ENCODE measurements at regions not wholly inside any gene's neighbourhood (a gene's known extent, or its start where the extent isn't known, plus 50 kb on each side); places are given as distances from the start of the nearest gene placed in this dataset.

DNA sequence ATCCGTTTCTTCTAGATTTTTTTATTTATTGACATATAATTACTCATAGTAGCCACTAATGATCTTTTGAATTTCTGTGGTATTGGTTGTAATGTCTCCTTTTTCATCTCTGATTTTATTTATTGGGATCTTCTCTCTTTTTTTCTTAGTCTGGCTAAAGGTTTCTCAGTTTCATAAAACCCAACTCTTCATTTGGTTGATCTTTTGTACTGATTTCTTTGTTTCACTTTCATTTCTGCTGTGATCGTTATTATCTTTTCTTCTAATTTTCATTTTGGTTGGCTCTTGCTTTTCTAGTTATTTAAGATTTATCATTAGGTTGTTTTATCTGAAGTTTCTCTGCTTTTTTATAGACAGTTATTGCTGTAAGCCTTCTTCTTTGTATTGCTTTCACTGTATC lies 463.6 kb upstream of the CRIM1 start:
- no peak overlapping the region for H3K4me3 ChIP-seq (ENCODE audit: low read length in 3 of 3)
- FAIRE-seq: no peak
- no peaks in the 10 kb centered on the region for H3K36me3 ChIP-seq (ENCODE audit: control insufficient read depth in 2 of 3, insufficient read depth in 3 of 3, low read length in 3 of 3)
- H3K27ac ChIP-seq (ENCODE audit: low read depth in 2 of 2, low read length in 2 of 2): no peak overlapping the region
- H3K4me1 ChIP-seq (ENCODE audit: control insufficient read depth in 2 of 3, insufficient read depth in 2 of 3, low read depth in 1 of 3, low read length in 3 of 3): no peaks in the 10 kb centered on the region
- H3K27me3 ChIP-seq (ENCODE audit: control insufficient read depth, insufficient read depth, low read length): no peaks in the 10 kb centered on the region
- no peaks in the 10 kb centered on the region for H3K9me3 ChIP-seq (ENCODE audit: control insufficient read depth in 2 of 3, insufficient read depth in 1 of 3, low read length in 3 of 3)
- intact Hi-C loops (cut with DNase I): no loop called here
- TF ChIP-seq CTCF (IDR thresholded peaks at IDR 0.05; ENCODE audit: borderline replicate concordance, extremely low read depth, insufficient read depth): no peak
- DNase-seq: no peak
- H3K9ac ChIP-seq (ENCODE audit: low read length in 3 of 3): no peak overlapping the region

- Histone ChIP-seq H3K27ac (ENCODE audit: low read depth in 2 of 2, low read length in 2 of 2) (no peak overlapping the region), H3K9me3 (ENCODE audit: control insufficient read depth in 2 of 3, insufficient read depth in 1 of 3, low read length in 3 of 3) (no peaks in the 10 kb centered on the region), H3K9ac (ENCODE audit: low read length in 3 of 3) (no peak overlapping the region), H3K4me1 (ENCODE audit: control insufficient read depth in 2 of 3, insufficient read depth in 2 of 3, low read depth in 1 of 3, low read length in 3 of 3) (no peaks in the 10 kb centered on the region), H3K27me3 (ENCODE audit: control insufficient read depth, insufficient read depth, low read length) (no peaks in the 10 kb centered on the region), H3K4me3 (ENCODE audit: low read length in 3 of 3) (no peak overlapping the region), H3K36me3 (ENCODE audit: control insufficient read depth in 2 of 3, insufficient read depth in 3 of 3, low read length in 3 of 3) (no peaks in the 10 kb centered on the region)
- FAIRE-seq: no peak
- no peak for TF ChIP-seq CTCF (IDR thresholded peaks at IDR 0.05; ENCODE audit: borderline replicate concordance, extremely low read depth, insufficient read depth)
- DNase-seq: no peak
- intact Hi-C loops (cut with DNase I): no loop called here
Observed at GRCh38 chr2:35891528-35891927, 464.1 kb upstream of the CRIM1 start.

- H3K4me1 ChIP-seq (ENCODE audit: control insufficient read depth in 2 of 3, insufficient read depth in 2 of 3, low read depth in 1 of 3, low read length in 3 of 3): no peaks in the 10 kb centered on the region
- no peak for TF ChIP-seq CTCF (IDR thresholded peaks at IDR 0.05; ENCODE audit: borderline replicate concordance, extremely low read depth, insufficient read depth)
- no peaks in the 10 kb centered on the region for H3K9me3 ChIP-seq (ENCODE audit: control insufficient read depth in 2 of 3, insufficient read depth in 1 of 3, low read length in 3 of 3)
- DNase-seq (no peak), FAIRE-seq (no peak)
- H3K27ac ChIP-seq (ENCODE audit: low read depth in 2 of 2, low read length in 2 of 2): no peak overlapping the region
- no peak overlapping the region for H3K9ac ChIP-seq (ENCODE audit: low read length in 3 of 3)
- H3K27me3 ChIP-seq (ENCODE audit: control insufficient read depth, insufficient read depth, low read length): no peaks in the 10 kb centered on the region
- H3K4me3 ChIP-seq (ENCODE audit: low read length in 3 of 3): no peak overlapping the region
- intact Hi-C loops (cut with DNase I): no loop called here
- no peaks in the 10 kb centered on the region for H3K36me3 ChIP-seq (ENCODE audit: control insufficient read depth in 2 of 3, insufficient read depth in 3 of 3, low read length in 3 of 3)
Observed at GRCh38 chr2:35887146-35887545, 468.4 kb upstream of the CRIM1 start.

DNA sequence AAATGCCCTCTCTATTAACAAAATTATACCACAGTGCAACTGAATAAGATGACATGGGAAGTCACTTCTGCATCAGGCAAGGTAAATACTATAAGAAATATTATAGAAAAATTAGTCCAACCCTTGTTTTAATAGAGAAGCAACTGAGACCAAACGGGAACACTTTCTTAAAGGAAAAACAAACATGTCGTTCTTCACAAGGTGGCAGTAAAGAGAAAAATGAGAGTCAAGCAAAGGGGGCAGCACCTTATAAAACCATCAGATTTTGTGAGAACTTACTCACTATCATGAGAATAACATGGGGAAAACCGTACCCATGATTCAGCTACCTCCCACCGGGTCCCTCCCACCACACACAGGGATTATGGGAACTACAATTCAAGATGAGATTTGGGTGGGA lies 481.7 kb upstream of the CRIM1 start:
- no peak for TF ChIP-seq CTCF (IDR thresholded peaks at IDR 0.05; ENCODE audit: borderline replicate concordance, extremely low read depth, insufficient read depth)
- H3K27me3 ChIP-seq (ENCODE audit: control insufficient read depth, insufficient read depth, low read length): no peaks in the 10 kb centered on the region
- intact Hi-C loops (cut with DNase I): no loop called here
- H3K9ac ChIP-seq (ENCODE audit: low read length in 3 of 3): no peak overlapping the region
- H3K4me3 ChIP-seq (ENCODE audit: low read length in 3 of 3): no peak overlapping the region
- DNase-seq: peak in 1 of 5 donors; percentile 18
- no peak overlapping the region for H3K27ac ChIP-seq (ENCODE audit: low read depth in 2 of 2, low read length in 2 of 2)
- no peak for FAIRE-seq
- H3K36me3 ChIP-seq (ENCODE audit: control insufficient read depth in 2 of 3, insufficient read depth in 3 of 3, low read length in 3 of 3): no peaks in the 10 kb centered on the region
- H3K4me1 ChIP-seq (ENCODE audit: control insufficient read depth in 2 of 3, insufficient read depth in 2 of 3, low read depth in 1 of 3, low read length in 3 of 3): no peaks in the 10 kb centered on the region
- H3K9me3 ChIP-seq (ENCODE audit: control insufficient read depth in 2 of 3, insufficient read depth in 1 of 3, low read length in 3 of 3): no peaks in the 10 kb centered on the region

Measured in kidney (tissue), 13 donors.